Thyroid gland (tissue), 4 donors: ENCODE measurements at regions not wholly inside any gene's neighbourhood (a gene's known extent, or its start where the extent isn't known, plus 50 kb on each side); places are given as distances from the start of the nearest gene placed in this dataset.
"Not testable (repeated sequence)": the region's sequence is repeated elsewhere in the genome, so short reads cannot be mapped to it uniquely, and the experiment has no call there.

ENCODE experiments used
- DNase-seq, 2 donors: peaks; one replicate each; pipeline ENCODE4 v3.0.0-alpha.2; 2019
- H3K27ac ChIP-seq, 3 donors: fragments of 200-600 bp; sonication (generic); 1 replicate in 2 of 3; 2 replicates in 1 of 3; pipeline ENCODE4 v1.5.1; 2016 to 2019; ENCODE audit warnings: mild to moderate bottlenecking in 1 of 3, moderate library complexity in 1 of 3
- H3K27me3 ChIP-seq: fragments of 200-600 bp; sonication (generic); one replicate; pipeline ENCODE4 v1.5.1; 2019
- H3K36me3 ChIP-seq, 2 donors: fragments of 200-600 bp; sonication (generic); one replicate each; pipeline ENCODE4 v1.5.1; 2016 to 2019
- H3K4me1 ChIP-seq, 2 donors: fragments of 200-600 bp; sonication (generic); one replicate each; pipeline ENCODE4 v1.5.1; 2017 to 2019
- H3K4me3 ChIP-seq, 3 donors: fragments of 200-600 bp; sonication (generic); replicated peaks in 1 of 3; 1 replicate in 2 of 3; 2 replicates in 1 of 3; pipeline ENCODE4 v1.5.1; 2016; ENCODE audit warnings: mild to moderate bottlenecking in 1 of 3
- H3K9me3 ChIP-seq: fragments of 200-600 bp; sonication (generic); one replicate; pipeline ENCODE4 v1.5.1; 2017
- POLR2A ChIP-seq, 2 donors: fragments of 450-650 bp; IDR thresholded peaks; one replicate each; pipeline ENCODE4 v1.6.1; 2017; ENCODE audit warnings: antibody characterized with exemption in 2 of 2, mild to moderate bottlenecking in 2 of 2, moderate library complexity in 1 of 2
- WGBS, 2 donors: methylation state at CpG; one replicate each; pipeline ENCODE4 v1.1.5; 2017; 5-methylcytosine and 5-hydroxymethylcytosine counted together
- intact Hi-C: fragments of 100-400 bp; cut with DNase I; formaldehyde crosslinking; loops from one replicate; pipeline ENCODE4 v1.15.1; 2023
- TF ChIP-seq, protein P1 (sequence below), 6 experiments: fragments of 200-600 bp in 3 of 6; fragments of 450-650 bp in 3 of 6; sonication (generic) in 3 of 6; IDR thresholded peaks; one replicate each; pipeline ENCODE4 v1.5.1; 2016 to 2019; ENCODE audit warnings: antibody characterized with exemption in 6 of 6, mild to moderate bottlenecking in 2 of 6, inconsistent platforms in 1 of 6, moderate library complexity in 1 of 6

DNA sequence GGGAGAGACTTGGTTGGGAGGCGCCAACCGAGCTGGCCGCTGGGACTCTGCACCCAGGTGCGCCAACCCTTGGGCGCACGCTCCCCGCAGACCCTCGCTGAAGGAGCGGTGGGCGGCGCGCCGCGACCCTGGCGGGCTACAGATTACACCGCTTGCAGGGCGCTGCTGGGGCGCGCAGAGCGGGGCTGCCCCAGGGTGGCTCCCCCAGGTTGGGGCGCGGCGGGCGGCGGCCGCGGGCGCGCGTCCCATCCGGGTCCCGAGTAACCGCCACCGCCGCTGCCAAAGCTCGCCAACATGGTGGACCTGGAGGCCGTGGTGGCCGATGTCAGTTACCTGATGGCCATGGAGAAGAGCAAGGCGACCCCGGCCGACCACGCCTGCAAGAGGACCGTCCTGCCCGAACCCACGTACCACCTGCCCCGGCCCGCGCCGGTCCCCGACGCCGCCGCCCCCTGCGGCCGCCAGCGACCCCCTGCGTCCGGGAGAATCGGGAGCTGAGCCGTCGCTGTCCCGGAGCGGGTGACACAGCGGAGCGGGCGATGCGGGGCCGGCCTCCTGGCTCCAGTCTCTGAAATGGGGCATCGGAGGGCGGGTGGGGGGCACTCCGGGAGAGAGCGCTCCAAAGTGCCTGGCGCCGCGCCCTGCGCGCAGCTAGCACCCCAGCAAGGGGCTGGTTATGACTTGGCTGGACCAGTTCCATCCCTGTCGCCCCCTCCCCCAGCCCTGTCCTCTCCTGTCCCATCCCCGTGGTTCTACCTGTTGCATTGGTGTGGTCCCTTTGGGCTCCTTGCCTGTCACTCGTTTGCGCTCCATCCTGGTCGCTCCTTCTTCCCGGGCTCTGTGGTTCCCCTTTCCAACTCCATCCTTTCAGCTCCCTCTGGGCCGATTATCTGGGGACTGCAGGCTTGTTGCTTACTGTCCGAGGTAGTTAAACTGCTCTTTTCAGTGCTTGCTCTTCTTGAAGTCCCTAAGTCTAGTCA is 143.3 kb upstream of the GRK3 start:
- no peaks in the 10 kb centered on the region for H3K9me3 ChIP-seq
- no peaks in the 10 kb centered on the region for H3K27me3 ChIP-seq
- intact Hi-C loops = no loop called here
- peak overlapping the region in 1 of 3 donors; percentile 35 for H3K4me3 ChIP-seq
- no peak for TF ChIP-seq POLR2A (IDR thresholded peaks at IDR 0.05)
- TF ChIP-seq, protein P1, sequence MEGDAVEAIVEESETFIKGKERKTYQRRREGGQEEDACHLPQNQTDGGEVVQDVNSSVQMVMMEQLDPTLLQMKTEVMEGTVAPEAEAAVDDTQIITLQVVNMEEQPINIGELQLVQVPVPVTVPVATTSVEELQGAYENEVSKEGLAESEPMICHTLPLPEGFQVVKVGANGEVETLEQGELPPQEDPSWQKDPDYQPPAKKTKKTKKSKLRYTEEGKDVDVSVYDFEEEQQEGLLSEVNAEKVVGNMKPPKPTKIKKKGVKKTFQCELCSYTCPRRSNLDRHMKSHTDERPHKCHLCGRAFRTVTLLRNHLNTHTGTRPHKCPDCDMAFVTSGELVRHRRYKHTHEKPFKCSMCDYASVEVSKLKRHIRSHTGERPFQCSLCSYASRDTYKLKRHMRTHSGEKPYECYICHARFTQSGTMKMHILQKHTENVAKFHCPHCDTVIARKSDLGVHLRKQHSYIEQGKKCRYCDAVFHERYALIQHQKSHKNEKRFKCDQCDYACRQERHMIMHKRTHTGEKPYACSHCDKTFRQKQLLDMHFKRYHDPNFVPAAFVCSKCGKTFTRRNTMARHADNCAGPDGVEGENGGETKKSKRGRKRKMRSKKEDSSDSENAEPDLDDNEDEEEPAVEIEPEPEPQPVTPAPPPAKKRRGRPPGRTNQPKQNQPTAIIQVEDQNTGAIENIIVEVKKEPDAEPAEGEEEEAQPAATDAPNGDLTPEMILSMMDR (IDR thresholded peaks at IDR 0.05) = peak in 4 of 6 experiments; percentile 6 to 24 (median 11)
- no peak overlapping the region for H3K27ac ChIP-seq
- peak; percentile 37 to 39 for DNase-seq
- WGBS, 2 donors = 2 to 4% methylated on average over 18 to 21 of the region's 85 CpGs
- peaks cover 20 to 27% of the 10 kb centered on the region in 2 donors for H3K4me1 ChIP-seq
- H3K36me3 ChIP-seq = no peaks in the 10 kb centered on the region

DNA sequence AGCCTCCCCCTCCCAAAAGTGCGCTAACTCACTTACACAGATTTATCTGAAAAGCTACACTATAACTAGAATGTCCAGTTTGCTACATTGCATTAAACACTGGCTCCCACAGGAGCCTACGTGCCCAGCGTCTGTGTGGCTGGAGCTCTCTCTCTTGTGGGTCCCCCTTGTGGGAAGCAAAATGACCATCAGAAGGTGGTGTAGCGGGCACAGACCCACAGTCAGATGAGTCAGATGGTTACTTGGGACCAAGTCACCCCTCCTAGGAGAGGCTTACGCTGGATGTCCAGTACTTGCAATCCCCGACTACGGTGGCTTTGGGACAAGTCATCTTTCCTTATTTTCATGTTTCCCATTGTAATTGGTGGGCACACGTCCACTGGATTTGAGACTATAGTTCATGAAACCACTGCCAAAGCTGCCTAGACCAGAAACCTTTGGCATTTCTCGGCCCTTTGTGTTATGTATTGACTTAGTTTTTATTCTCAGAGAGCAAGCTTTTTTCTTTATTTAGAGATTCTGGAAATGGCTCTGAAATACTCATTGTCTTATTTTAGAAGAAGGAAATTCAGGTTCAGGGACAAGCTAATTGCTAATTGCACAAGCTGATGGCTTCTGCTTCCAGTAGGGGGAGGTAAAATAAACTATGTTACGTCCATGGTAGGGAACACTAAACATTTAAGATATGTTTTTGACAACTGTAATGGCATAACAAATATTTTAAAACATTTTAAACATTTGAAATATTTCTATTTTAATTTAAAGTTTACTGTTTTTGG is 137.8 kb upstream of the GRK3 start:
- H3K36me3 ChIP-seq, DNase-seq, H3K9me3 ChIP-seq, H3K27ac ChIP-seq, H3K27me3 ChIP-seq, H3K4me1 ChIP-seq, H3K4me3 ChIP-seq, intact Hi-C loops: not testable (repeated sequence)
- WGBS, 2 donors = 78 to 85% methylated on average over 10 of the region's 10 CpGs
- TF ChIP-seq, protein P1 (IDR thresholded peaks at IDR 0.05) = peak in 1 of 6 experiments; percentile 23

DNA sequence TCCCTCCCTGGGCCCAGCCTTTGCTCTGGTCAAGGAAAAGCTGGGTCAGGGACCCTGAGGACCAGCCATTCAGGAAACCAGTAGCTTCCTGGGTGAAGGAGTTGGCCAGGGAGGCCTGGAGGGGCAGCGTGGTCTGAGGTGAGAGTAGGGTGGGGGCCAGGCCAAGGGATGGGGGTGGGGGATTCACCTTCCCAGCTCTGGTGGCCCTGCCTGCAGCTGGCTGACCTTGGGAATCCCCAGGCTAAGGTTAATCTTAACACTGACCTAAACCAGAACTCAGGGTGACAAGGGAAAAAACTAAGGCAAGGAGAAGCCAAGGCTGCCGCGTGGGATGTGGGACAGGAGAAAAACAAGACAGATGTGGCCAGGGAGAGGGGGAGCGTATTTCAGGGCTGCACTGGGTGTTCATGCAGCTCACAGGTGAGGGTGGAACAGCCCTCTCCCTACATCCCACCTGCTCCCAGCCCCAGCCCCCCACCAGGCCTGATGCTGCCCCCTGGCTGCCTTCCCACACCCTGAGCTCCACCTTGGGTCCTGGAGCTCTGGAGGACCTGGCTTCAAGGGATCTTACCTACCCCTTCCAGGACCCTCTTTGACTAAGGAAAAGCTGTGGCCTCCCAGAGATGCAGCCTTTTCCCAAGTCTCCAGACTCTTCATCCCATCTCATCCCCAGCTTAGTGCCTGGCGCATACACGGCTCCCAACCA is 132.7 kb upstream of the GRK3 start:
- 94 to 98% methylated on average over 2 to 3 of the region's 6 CpGs for WGBS, 2 donors

DNA sequence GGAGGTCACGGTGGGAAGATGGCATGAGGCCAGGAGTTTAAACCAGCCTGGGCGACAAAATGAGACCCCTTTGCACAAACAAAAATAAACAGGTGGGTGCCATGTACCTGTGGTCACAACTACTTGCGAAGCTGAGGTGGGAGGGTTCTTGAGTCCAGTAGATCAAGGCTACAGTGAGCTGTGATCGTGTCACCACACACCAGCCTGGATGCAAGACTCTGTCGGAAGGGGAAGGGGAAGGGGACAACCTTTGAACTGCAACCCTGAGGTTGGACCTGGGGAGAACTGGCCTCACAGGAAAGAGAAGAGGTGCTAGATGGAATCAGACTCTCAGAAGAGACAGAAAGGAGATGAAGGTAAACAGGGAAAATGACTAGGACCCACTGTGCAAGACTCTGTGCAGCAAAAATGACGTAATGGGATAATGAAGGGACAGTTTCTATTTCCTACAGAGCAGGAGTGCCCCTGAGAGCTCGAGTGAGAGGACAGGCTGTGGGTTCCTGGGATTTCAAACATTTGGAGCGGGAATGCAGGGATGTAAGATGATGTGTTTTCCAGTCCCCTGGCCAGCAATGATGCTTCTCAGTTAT is 131.0 kb upstream of the GRK3 start:
- H3K27me3 ChIP-seq, DNase-seq, H3K27ac ChIP-seq, H3K9me3 ChIP-seq, H3K36me3 ChIP-seq, H3K4me3 ChIP-seq, intact Hi-C loops, H3K4me1 ChIP-seq: not testable (repeated sequence)
- 71 to 78% methylated on average over 8 of the region's 8 CpGs for WGBS, 2 donors

More for the DNA sequence above, 132.7 kb upstream of the GRK3 start:
- H3K9me3 ChIP-seq, H3K36me3 ChIP-seq, H3K4me1 ChIP-seq, intact Hi-C loops, H3K4me3 ChIP-seq, H3K27me3 ChIP-seq, DNase-seq, H3K27ac ChIP-seq: not testable (repeated sequence)

DNA sequence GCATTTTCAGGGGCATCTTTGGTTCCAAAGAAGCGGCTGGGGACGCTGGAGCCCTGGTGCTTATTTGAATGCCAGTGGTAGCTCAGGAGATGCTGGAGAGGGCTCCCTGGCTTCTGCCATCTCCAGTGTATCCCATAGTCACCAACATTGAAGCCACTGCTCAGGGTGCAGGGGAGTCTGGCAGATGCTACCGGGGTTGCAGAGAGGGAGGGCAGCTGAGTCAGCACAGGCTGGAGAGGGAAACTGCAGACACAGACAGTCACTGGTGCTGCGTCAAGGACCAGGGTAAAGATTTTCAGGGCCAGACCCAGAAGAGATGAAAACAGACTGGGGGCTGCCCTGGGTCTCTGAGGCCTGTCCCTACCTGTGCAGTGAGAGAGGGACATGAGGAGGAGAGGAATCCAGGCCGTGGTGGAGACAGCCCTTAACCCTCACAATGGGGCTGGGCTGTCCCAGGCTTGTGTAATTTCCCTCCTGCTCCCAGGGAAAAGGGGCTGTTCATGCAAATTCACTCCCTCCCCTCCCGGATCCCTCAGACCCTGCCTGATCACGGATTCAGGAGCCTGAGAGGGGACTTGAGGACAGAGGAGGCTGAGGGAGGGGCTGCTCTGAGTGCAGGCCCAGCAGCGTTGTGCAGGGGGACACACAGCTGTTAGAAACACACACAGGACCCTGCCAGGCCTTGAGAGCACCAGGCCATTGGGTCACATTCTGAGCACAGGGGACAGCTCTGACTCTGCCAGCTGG is 126.9 kb upstream of the GRK3 start:
- Histone ChIP-seq H3K27me3 (no peaks in the 10 kb centered on the region), H3K27ac (no peak overlapping the region), H3K9me3 (no peaks in the 10 kb centered on the region), H3K36me3 (no peaks in the 10 kb centered on the region), H3K4me3 (no peak overlapping the region), H3K4me1 (no peaks in the 10 kb centered on the region)
- intact Hi-C loops = no loop called here
- TF ChIP-seq, protein P1 (IDR thresholded peaks at IDR 0.05) = no peak
- no peak for TF ChIP-seq POLR2A (IDR thresholded peaks at IDR 0.05)
- no peak for DNase-seq
- WGBS, 2 donors = 63 to 67% methylated on average over 7 to 8 of the region's 8 CpGs
